HFF-Myc (cell line): ENCODE measurements at regions not wholly inside any gene's neighbourhood (a gene's known extent, or its start where the extent isn't known, plus 50 kb on each side); places are given as distances from the start of the nearest gene placed in this dataset.

Experiments used
- DNase-seq: peaks from one replicate; pipeline ENCODE4 v3.0.0-alpha.2; 2011; ENCODE audit warnings: low read depth; ENCODE audit errors: extremely low read depth
- H3K4me3 ChIP-seq: replicated peaks from 2 replicates; pipeline ENCODE4 v1.5.1; 2011; ENCODE audit warnings: low read depth, mild to moderate bottlenecking, control low read depth, low read length
- CTCF ChIP-seq: IDR thresholded peaks from 2 replicates; pipeline ENCODE4 v1.5.1; 2012; ENCODE audit warnings: mild to moderate bottlenecking, low read depth, low read length, control low read depth; ENCODE audit errors: missing control alignments

GRCh38 chr2:150097402-150097801 lies 390.1 kb downstream of the RND3 start:
- no peak for DNase-seq
- H3K4me3 ChIP-seq: no peak overlapping the region
- TF ChIP-seq CTCF: no peak

- no peak for DNase-seq
- TF ChIP-seq CTCF: no peak
- no peak overlapping the region for H3K4me3 ChIP-seq
Measured at GRCh38 chr2:150095361-150096095, 391.9 kb downstream of the RND3 start.

- no peak overlapping the region for H3K4me3 ChIP-seq
- TF ChIP-seq CTCF: no peak
- no peak for DNase-seq
Measured at GRCh38 chr2:150091846-150092245, 395.6 kb downstream of the RND3 start.

- TF ChIP-seq CTCF: no peak
- no peak for DNase-seq
- no peak overlapping the region for H3K4me3 ChIP-seq
Measured at GRCh38 chr2:150090031-150090430, 397.4 kb downstream of the RND3 start.

GRCh38 chr2:150088538-150088937 lies 398.9 kb downstream of the RND3 start:
- DNase-seq: no peak
- TF ChIP-seq CTCF: no peak
- H3K4me3 ChIP-seq: no peak overlapping the region

GRCh38 chr2:150085478-150085877 lies 402.0 kb downstream of the RND3 start:
- no peak for TF ChIP-seq CTCF

More at GRCh38 chr2:150085478-150085877, 402.0 kb downstream of the RND3 start:
- DNase-seq: no peak
- no peak overlapping the region for H3K4me3 ChIP-seq
